ENCODE measurements at regions not wholly inside any gene's neighbourhood (a gene's known extent, or its start where the extent isn't known, plus 50 kb on each side); places are given as distances from the start of the nearest gene placed in this dataset.

DNA sequence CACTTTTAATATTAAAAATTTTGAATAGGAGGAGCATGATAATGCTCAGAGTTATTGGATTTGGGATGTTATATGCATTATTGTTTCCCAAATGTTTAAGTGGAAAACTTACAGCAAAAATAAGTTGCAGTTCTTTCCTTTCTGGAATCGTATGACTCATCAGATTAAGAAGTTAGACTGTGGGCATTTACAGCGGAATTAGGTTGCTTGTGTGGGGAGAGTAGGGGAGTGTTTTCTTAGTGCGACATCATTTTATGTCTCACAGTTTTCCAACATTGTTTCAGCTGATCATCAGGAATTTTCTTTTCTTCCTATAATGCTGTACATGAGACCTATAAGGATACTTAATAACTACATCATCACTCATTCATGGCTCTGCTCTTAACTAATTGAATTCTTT, 1631.8 kb downstream of the CDH8 start:
- no peak for TF ChIP-seq SIN3A (IDR thresholded peaks at IDR 0.05; ENCODE audit: borderline replicate concordance, insufficient read depth, low read depth, low read length)
- TF ChIP-seq, protein P1, sequence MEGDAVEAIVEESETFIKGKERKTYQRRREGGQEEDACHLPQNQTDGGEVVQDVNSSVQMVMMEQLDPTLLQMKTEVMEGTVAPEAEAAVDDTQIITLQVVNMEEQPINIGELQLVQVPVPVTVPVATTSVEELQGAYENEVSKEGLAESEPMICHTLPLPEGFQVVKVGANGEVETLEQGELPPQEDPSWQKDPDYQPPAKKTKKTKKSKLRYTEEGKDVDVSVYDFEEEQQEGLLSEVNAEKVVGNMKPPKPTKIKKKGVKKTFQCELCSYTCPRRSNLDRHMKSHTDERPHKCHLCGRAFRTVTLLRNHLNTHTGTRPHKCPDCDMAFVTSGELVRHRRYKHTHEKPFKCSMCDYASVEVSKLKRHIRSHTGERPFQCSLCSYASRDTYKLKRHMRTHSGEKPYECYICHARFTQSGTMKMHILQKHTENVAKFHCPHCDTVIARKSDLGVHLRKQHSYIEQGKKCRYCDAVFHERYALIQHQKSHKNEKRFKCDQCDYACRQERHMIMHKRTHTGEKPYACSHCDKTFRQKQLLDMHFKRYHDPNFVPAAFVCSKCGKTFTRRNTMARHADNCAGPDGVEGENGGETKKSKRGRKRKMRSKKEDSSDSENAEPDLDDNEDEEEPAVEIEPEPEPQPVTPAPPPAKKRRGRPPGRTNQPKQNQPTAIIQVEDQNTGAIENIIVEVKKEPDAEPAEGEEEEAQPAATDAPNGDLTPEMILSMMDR (IDR thresholded peaks at IDR 0.05) = no peak

Measured in Panc1 (cell line).